K562 (cell line): ENCODE measurements at regions not wholly inside any gene's neighbourhood (a gene's known extent, or its start where the extent isn't known, plus 50 kb on each side); places are given as distances from the start of the nearest gene placed in this dataset.

Experiments
- CBFA2T2 ChIP-seq: fragments of 450-650 bp; conservative IDR thresholded peaks from 2 replicates; pipeline ENCODE4 v1.6.1; 2017; ENCODE audit warnings: mild to moderate bottlenecking
- SP2 ChIP-seq: IDR thresholded peaks from 2 replicates; pipeline ENCODE4 v1.6.1; 2011; ENCODE audit warnings: mild to moderate bottlenecking, low read depth, low read length, moderate library complexity; ENCODE audit not compliant: poor library complexity, severe bottlenecking; ENCODE audit errors: extremely low read depth
- ZNF133 ChIP-seq: fragments of 250-450 bp; sonication (Bioruptor Pico); IDR thresholded peaks from 2 replicates; pipeline ENCODE4 v1.4.0; 2020; ENCODE audit warnings: mild to moderate bottlenecking
- ZNF212 ChIP-seq: fragments of 450-650 bp; formaldehyde crosslinking; IDR thresholded peaks from 2 replicates; pipeline ENCODE4 v1.4.0; 2020; ENCODE audit warnings: mild to moderate bottlenecking
- ZNF217 ChIP-seq: sonication (generic); formaldehyde crosslinking; IDR thresholded peaks from 2 replicates; pipeline ENCODE4 v1.8.0; 2022; ENCODE audit warnings: mild to moderate bottlenecking, missing genetic modification reagents
- ZNF586 ChIP-seq: fragments of 450-650 bp; formaldehyde crosslinking; conservative IDR thresholded peaks from 2 replicates; pipeline ENCODE4 v1.4.0; 2020; ENCODE audit warnings: mild to moderate bottlenecking, moderate library complexity
- TF ChIP-seq, protein P1 (sequence below), 2 experiments: fragments of 200-800 bp in 1 of 2; sonication (Bioruptor generic) in 1 of 2; sonication (generic) in 1 of 2; formaldehyde crosslinking in 1 of 2; IDR thresholded peaks in 1 of 2; conservative IDR thresholded peaks in 1 of 2; 2 replicates each; pipeline versions ENCODE4 v1.5.0 to v1.6.1; 2016 to 2020; ENCODE audit warnings: missing compliant biosample characterization in 1 of 2, missing genetic modification characterization in 1 of 2, missing genetic modification reagents in 1 of 2
- TF ChIP-seq, protein P2 (sequence below): fragments of 450-650 bp; formaldehyde crosslinking; IDR thresholded peaks from 2 replicates; pipeline ENCODE4 v1.4.0; 2020; ENCODE audit warnings: mild to moderate bottlenecking, moderate library complexity
- TF ChIP-seq, protein P3 (sequence below): fragments of 250-450 bp; sonication (Bioruptor Pico); IDR thresholded peaks from 2 replicates; pipeline ENCODE4 v1.5.0; 2021

- TF ChIP-seq, protein P1, sequence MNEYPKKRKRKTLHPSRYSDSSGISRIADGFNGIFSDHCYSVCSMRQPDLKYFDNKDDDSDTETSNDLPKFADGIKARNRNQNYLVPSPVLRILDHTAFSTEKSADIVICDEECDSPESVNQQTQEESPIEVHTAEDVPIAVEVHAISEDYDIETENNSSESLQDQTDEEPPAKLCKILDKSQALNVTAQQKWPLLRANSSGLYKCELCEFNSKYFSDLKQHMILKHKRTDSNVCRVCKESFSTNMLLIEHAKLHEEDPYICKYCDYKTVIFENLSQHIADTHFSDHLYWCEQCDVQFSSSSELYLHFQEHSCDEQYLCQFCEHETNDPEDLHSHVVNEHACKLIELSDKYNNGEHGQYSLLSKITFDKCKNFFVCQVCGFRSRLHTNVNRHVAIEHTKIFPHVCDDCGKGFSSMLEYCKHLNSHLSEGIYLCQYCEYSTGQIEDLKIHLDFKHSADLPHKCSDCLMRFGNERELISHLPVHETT (CRISPR knock-in tag; conservative IDR thresholded peaks at IDR 0.05 in 1 of 2, IDR thresholded peaks at IDR 0.05 in 1 of 2): no peak
- TF ChIP-seq ZNF212 (no peak), SP2 (no peak), ZNF133 (no peak), ZNF217 (CRISPR knock-in tag) (no peak), CBFA2T2 (no peak), ZNF586 (CRISPR knock-in tag) (no peak)
- TF ChIP-seq, protein P2, sequence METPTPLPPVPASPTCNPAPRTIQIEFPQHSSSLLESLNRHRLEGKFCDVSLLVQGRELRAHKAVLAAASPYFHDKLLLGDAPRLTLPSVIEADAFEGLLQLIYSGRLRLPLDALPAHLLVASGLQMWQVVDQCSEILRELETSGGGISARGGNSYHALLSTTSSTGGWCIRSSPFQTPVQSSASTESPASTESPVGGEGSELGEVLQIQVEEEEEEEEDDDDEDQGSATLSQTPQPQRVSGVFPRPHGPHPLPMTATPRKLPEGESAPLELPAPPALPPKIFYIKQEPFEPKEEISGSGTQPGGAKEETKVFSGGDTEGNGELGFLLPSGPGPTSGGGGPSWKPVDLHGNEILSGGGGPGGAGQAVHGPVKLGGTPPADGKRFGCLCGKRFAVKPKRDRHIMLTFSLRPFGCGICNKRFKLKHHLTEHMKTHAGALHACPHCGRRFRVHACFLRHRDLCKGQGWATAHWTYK (CRISPR knock-in tag): no peak
- TF ChIP-seq, protein P3, sequence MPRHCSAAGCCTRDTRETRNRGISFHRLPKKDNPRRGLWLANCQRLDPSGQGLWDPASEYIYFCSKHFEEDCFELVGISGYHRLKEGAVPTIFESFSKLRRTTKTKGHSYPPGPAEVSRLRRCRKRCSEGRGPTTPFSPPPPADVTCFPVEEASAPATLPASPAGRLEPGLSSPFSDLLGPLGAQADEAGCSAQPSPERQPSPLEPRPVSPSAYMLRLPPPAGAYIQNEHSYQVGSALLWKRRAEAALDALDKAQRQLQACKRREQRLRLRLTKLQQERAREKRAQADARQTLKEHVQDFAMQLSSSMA (CRISPR knock-in tag): no peak
Observed at GRCh38 chr18:67319109-67319508, 197.4 kb downstream of the DSEL start (continued).
